ENCODE measurements at regions not wholly inside any gene's neighbourhood (a gene's known extent, or its start where the extent isn't known, plus 50 kb on each side); places are given as distances from the start of the nearest gene placed in this dataset.

GRCh38 chr4:152062936-152063620, 302.3 kb upstream of the GATB start:
- TF ChIP-seq CTCF (conservative IDR thresholded peaks at IDR 0.05; ENCODE audit: low read length) (no peak), EZH2phosphoT487 (IDR thresholded peaks at IDR 0.05; ENCODE audit: borderline replicate concordance) (no peak)

All from Loucy (cell line).